SH-SY5Y (cell line): ENCODE measurements at regions not wholly inside any gene's neighbourhood (a gene's known extent, or its start where the extent isn't known, plus 50 kb on each side); places are given as distances from the start of the nearest gene placed in this dataset.

Experiments used
- GATA2 ChIP-seq: IDR thresholded peaks from 2 replicates; pipeline ENCODE4 v1.6.1; 2011; ENCODE audit warnings: mild to moderate bottlenecking, low read depth, low read length
- GATA3 ChIP-seq: IDR thresholded peaks from 2 replicates; pipeline ENCODE4 v1.6.1; 2011; ENCODE audit warnings: low read depth, mild to moderate bottlenecking, low read length, moderate library complexity

DNA sequence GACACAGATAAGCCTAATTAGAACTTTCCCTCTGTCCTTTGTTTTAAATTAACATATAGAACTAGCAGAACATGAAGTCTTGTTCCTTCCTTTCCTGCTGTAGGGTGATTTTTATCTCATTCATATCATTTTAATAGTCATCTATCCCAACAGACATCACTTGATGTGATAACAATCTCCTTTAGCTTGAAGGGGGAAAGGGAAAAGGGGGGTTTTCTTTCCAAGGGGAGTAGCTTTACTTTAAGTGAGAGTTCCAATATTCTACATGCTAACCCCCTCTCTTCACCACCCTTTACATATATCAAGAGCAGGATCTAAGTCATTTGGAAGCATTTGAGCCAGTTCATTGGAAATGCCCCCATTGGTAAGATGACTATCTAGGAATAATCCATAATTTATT is 241.9 kb downstream of the HHIPL2 start:
- peak; percentile 70; the same call in 1 of the 2 replicates for TF ChIP-seq GATA3
- peak; percentile 78 for TF ChIP-seq GATA2

- TF ChIP-seq GATA3 (no peak), GATA2 (no peak)
These were observed 246.3 kb downstream of the HHIPL2 start for GRCh38 chr1:222301652-222302051.

GRCh38 chr1:222299524-222299923 is 248.4 kb downstream of the HHIPL2 start:
- no peak for TF ChIP-seq GATA2
- no peak for TF ChIP-seq GATA3

DNA sequence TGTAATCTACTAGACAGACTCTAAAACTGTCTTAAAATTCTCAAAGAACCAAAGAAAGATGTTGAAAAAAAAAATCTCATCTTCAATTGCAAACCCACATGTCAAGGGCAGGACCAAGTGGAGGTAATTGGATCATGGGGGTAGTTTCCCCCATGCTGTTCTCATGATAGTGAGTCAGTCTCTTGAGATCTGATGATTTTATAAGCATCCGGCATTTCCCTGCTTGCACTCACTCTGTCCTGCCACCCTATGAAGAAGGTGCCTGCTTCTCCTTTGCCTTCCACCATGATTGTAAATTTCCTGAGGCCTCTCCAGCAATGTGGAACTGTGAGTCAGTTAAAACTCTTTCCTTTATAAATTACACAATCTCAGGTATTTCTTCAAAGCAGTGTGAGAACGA is 257.0 kb downstream of the HHIPL2 start:
- TF ChIP-seq GATA2 (no peak), GATA3 (no peak)

DNA sequence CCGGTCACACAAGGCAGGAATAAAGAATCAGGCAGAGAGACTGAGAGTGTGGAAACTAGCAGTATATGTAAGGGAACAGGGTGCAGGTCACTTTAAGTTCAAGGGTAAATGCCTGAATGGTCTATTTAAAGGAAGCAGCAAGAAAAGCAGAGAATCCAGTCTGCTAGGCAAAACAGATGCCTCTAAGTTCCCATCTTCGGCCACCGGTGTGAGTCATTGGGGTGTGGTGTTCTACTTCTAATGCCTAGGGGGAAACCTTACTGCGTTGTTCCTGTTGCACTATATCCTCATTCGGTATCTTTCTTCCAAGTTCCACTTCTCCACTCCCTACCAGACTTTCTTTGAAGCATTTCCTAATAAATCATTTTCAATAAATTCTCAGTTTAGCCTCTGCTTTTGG is 259.9 kb downstream of the HHIPL2 start:
- TF ChIP-seq GATA2 (no peak), GATA3 (no peak)

DNA sequence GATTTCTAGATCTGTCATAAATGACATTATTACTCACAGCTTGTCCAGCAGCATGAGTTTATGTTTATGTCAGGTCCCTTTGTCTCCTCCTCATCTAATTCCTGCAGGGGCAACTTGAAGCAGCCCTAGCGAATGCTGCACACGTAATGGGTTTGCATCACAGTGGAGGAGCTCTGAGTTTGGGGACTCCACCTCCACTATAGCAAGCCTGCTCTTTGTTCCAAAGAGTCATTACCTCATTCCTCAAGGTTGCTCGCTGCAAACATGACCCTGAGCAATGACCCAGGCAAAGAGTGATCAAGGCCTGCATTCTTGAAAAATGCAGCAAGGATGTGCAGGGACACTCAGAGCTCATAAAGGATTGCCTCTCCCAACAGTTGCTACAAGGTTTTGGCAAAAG is 261.9 kb downstream of the HHIPL2 start:
- TF ChIP-seq GATA3 (no peak), GATA2 (no peak)

GRCh38 chr1:222285526-222285925 is 262.4 kb downstream of the HHIPL2 start:
- TF ChIP-seq GATA3 (no peak), GATA2 (no peak)

GRCh38 chr1:222284466-222284865 is 263.4 kb downstream of the HHIPL2 start:
- no peak for TF ChIP-seq GATA2
- no peak for TF ChIP-seq GATA3

DNA sequence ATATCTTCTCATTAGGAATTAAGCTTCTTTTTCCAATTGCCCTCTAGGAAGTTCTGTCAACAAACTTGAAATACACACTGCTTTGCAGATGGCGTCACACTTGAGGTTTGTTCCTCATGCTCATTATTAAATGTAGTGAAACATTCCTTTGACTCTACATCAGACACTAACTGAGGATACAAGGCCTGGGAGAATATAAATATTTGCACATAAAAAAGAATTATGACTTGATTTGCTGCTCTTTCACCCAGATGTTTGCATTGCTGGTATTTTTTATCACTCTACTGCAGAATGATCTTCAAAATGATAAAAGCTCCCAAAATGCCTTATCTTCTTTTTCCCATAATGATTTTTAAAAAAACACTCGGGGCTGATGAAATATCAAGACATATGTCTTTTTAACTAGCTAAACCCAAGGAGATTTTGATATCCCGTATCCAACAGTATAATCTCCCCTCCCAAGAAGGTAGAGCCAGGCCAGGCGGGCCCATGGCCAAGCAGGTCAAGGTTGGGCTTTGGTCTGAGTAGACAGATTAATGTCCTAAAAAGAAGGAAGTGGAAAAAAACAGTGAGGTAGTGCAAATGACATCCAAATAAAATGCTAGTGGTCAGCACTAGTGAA is 264.6 kb downstream of the HHIPL2 start:
- TF ChIP-seq GATA2, result no peak
- no peak for TF ChIP-seq GATA3

DNA sequence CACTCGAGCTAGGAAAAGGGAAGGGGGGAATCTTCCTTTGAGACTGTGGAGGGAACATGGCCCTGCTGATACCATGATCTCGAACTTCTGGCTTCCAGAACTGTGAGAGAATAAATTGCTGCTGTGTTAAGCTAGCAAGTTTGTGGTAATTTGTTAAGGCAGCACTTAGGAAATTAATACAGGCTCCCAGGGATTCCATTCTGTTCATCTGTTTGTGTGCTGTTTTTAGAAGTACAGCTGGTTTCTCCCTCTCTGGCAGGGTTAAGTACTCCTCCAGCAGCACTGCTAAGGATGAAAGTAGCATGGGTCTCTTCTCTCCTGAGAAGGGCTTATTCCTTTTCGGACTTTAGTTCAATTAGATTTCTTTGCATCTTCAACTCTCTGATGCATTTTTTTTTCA is 268.3 kb downstream of the HHIPL2 start:
- no peak for TF ChIP-seq GATA3
- TF ChIP-seq GATA2, result no peak

DNA sequence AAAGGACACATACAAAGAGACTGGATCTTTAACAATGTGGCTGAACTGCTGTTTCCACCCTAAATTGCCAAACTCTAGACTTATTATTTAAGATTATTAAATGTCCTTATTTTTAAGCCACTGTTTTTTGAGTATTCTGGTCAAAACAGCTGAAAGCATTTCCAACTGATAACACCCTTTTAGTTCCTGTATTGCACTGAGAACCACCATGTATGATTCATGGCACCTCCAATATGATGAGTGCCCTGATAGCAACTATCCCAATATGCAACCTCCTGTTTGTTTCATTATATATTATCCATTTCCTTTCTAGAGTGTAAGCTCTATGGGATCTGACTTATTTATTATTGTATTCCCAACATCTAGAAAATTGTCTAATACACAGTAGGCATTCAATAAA is 269.4 kb downstream of the HHIPL2 start:
- no peak for TF ChIP-seq GATA3
- no peak for TF ChIP-seq GATA2

GRCh38 chr1:222275729-222276465 is 272.0 kb downstream of the HHIPL2 start:
- TF ChIP-seq GATA3 (no peak), GATA2 (peak; percentile 66)

DNA sequence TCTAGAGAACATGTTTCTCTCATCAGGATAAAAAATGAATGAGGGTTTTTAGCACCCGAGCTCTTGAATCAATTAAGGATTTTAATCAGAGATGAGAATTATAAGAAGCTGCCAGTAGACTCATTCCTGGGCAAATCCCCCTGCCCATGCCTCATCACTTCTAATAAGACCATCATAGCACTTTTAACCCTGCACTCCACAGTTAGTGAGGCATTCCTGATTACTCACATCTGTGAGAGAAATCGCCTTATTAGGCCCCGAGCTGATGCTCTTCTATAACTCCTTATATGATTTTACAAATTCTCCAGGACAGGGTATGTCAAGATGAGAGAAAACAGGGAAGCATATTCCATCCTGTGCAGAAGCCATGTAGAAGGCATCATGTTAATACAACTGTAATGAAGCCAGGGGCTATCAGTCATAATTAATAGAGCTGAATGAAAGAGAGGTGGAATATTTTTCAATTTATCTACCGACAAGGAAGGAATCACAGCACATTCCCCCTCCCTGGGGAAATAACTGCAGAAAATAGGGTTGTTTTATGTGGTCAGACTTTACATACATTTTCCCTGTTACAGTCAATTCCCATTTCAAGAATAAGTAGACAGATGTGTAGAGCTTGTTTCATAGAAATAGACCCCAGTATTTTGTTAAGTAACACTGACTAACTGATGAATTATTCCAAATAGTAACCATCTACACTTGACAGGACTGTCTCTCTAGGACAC is 272.7 kb downstream of the HHIPL2 start:
- TF ChIP-seq GATA2 (no peak), GATA3 (no peak)
